Gastroesophageal sphincter (tissue), 4 donors: ENCODE measurements at regions not wholly inside any gene's neighbourhood (a gene's known extent, or its start where the extent isn't known, plus 50 kb on each side); places are given as distances from the start of the nearest gene placed in this dataset.

Source experiments
- ATAC-seq: fragments of 150-250 bp; one replicate; pipeline ENCODE4 v1.9.1; 2016; ENCODE audit warnings: mild to moderate bottlenecking, moderate library complexity
- H3K27ac ChIP-seq, 4 donors: fragments of 200-600 bp; sonication (generic) in 3 of 4; 1 replicate in 3 of 4; 2 replicates in 1 of 4; pipeline ENCODE4 v1.5.1; 2016 to 2019
- H3K27me3 ChIP-seq: fragments of 200-600 bp; sonication (generic); one replicate; pipeline ENCODE4 v1.5.1; 2019
- H3K36me3 ChIP-seq, 2 donors: fragments of 200-600 bp; sonication (generic); one replicate each; pipeline ENCODE4 v1.5.1; 2019; ENCODE audit warnings: control low read depth in 1 of 2
- H3K4me1 ChIP-seq, 3 donors: fragments of 200-600 bp; sonication (generic); 1 replicate in 2 of 3; 2 replicates in 1 of 3; pipeline ENCODE4 v1.5.1; 2016 to 2019; ENCODE audit warnings: control low read depth in 2 of 3
- H3K4me3 ChIP-seq, 2 donors: fragments of 200-600 bp; sonication (generic); one replicate each; pipeline ENCODE4 v1.5.1; 2019; ENCODE audit warnings: mild to moderate bottlenecking in 1 of 2, moderate library complexity in 1 of 2
- H3K9me3 ChIP-seq, 3 donors: fragments of 200-600 bp; sonication (generic); one replicate each; pipeline ENCODE4 v1.5.1; 2017 to 2019; ENCODE audit warnings: control low read depth in 2 of 3
- EP300 ChIP-seq: sonication (generic); formaldehyde crosslinking; IDR thresholded peaks from one replicate; pipeline ENCODE4 v1.6.1; 2017; ENCODE audit warnings: antibody characterized with exemption, mild to moderate bottlenecking
- POLR2A ChIP-seq, 2 donors: fragments of 450-650 bp; IDR thresholded peaks; one replicate each; pipeline ENCODE4 v1.6.1; 2017; ENCODE audit warnings: antibody characterized with exemption in 2 of 2, mild to moderate bottlenecking in 2 of 2, moderate library complexity in 1 of 2
- POLR2AphosphoS5 ChIP-seq: sonication (generic); formaldehyde crosslinking; IDR thresholded peaks from one replicate; pipeline ENCODE4 v1.6.1; 2017; ENCODE audit warnings: antibody characterized with exemption
- WGBS, 2 donors: methylation state at CpG; one replicate each; pipeline ENCODE4 v1.1.5; 2018; ENCODE audit warnings: low coverage in 1 of 2; 5-methylcytosine and 5-hydroxymethylcytosine counted together
- TF ChIP-seq, protein P1 (sequence below), 4 experiments: fragments of 200-600 bp in 2 of 4; fragments of 450-650 bp in 2 of 4; sonication (generic) in 1 of 4; IDR thresholded peaks; one replicate each; pipeline ENCODE4 v1.5.1; 2017 to 2019; ENCODE audit warnings: antibody characterized with exemption in 4 of 4, mild to moderate bottlenecking in 2 of 4, moderate library complexity in 2 of 4

DNA sequence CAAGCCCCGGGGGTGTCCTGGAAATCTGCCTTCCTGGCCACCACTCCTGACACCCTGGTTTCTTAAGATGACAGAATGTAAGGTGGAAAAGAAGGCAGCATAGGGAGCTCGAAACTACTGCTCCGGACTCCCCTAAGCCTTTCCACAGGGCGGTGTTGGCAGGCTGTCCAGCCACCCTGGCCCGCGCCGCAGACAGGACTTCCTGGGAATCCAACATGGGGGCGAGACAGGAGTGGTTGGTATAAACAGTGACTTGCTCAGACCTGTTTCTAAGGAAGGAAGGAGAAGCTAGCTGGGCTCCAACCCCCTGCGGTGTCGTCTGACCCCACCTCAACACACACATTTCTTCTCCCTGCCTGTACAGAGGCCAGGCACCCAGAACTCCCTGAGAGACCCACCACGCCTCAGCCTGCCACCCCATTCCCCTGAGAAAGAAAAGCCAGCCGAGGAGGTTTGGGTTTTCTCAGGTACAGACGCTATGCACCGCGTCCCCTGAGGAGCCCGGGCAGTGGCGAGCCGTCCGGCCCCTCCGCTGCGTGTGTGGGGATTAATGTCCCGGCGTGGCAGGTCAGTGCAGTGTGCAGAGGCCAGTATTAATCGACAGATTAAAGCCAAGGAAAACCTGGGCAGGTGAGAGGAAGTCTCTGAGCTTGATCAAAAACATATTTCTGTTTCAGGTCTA lies 349.6 kb upstream of the MKI67 start:
- 80 to 87% methylated on average over 5 to 19 of the region's 24 CpGs for WGBS, 2 donors

DNA sequence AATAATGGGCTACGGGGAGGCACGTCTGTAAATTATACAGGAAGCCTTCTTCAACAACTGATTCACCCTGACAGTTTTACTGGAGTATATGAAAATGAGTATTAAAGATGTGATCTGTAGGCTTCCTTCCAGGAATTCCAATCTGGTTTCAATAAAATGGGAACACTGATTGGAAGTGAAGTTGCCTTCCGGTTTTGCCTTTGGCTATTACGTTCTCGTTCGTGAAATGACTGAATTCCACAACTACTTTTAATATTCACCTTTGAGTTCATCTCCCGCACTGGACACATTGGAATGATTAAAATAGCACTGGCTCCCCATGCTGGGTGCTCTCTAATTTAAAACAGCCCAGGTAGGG lies 350.1 kb upstream of the MKI67 start:
- 80 to 89% methylated on average over 7 of the region's 7 CpGs for WGBS, 2 donors
- Histone ChIP-seq H3K4me1 (no peaks in the 10 kb centered on the region), H3K9me3 (no peaks in the 10 kb centered on the region), H3K27me3 (peaks cover 50% of the 10 kb centered on the region), H3K36me3 (no peaks in the 10 kb centered on the region), H3K27ac (no peak overlapping the region), H3K4me3 (no peak overlapping the region)
- TF ChIP-seq POLR2A (IDR thresholded peaks at IDR 0.05) (no peak), POLR2AphosphoS5 (no peak)
- no peak for ATAC-seq

More for the DNA sequence above, 349.6 kb upstream of the MKI67 start:
- no peak overlapping the region for H3K27ac ChIP-seq
- H3K9me3 ChIP-seq, result no peaks in the 10 kb centered on the region
- ATAC-seq, result no peak
- H3K4me1 ChIP-seq, result no peaks in the 10 kb centered on the region
- no peak overlapping the region for H3K4me3 ChIP-seq
- peaks cover 55% of the 10 kb centered on the region for H3K27me3 ChIP-seq
- no peak for TF ChIP-seq POLR2AphosphoS5
- TF ChIP-seq, protein P1, sequence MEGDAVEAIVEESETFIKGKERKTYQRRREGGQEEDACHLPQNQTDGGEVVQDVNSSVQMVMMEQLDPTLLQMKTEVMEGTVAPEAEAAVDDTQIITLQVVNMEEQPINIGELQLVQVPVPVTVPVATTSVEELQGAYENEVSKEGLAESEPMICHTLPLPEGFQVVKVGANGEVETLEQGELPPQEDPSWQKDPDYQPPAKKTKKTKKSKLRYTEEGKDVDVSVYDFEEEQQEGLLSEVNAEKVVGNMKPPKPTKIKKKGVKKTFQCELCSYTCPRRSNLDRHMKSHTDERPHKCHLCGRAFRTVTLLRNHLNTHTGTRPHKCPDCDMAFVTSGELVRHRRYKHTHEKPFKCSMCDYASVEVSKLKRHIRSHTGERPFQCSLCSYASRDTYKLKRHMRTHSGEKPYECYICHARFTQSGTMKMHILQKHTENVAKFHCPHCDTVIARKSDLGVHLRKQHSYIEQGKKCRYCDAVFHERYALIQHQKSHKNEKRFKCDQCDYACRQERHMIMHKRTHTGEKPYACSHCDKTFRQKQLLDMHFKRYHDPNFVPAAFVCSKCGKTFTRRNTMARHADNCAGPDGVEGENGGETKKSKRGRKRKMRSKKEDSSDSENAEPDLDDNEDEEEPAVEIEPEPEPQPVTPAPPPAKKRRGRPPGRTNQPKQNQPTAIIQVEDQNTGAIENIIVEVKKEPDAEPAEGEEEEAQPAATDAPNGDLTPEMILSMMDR (IDR thresholded peaks at IDR 0.05), result no peak
- TF ChIP-seq EP300, result no peak
- no peak for TF ChIP-seq POLR2A (IDR thresholded peaks at IDR 0.05)
- no peaks in the 10 kb centered on the region for H3K36me3 ChIP-seq

DNA sequence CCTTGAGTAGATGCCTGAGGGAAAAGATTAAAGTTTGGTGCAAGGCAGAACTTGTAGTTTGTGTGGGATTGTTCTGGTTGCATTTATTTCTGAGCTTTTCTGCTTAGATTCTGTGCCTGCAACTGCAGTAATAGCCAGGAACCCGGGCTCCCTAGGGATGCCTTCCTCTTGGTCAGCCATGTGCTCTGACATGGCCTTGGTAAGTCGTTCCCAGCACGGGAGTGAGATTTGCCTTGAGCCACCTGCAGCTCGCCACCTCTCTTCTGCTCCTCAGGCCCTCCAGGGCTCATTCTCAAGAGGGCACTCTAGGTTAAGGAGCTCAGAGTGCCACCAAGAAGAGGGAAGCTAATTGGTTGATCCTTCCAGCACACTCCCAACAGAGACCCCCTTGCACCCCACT lies 350.6 kb upstream of the MKI67 start:
- no peak for ATAC-seq
- Histone ChIP-seq H3K9me3 (no peaks in the 10 kb centered on the region), H3K4me1 (no peaks in the 10 kb centered on the region), H3K4me3 (no peak overlapping the region), H3K27ac (no peak overlapping the region), H3K27me3 (peaks cover 49% of the 10 kb centered on the region), H3K36me3 (no peaks in the 10 kb centered on the region)
- WGBS, 2 donors, result 58 to 60% methylated on average over 1 to 3 of the region's 4 CpGs
- TF ChIP-seq POLR2AphosphoS5, result no peak
- TF ChIP-seq, protein P1 (IDR thresholded peaks at IDR 0.05), result no peak
- no peak for TF ChIP-seq EP300
- no peak for TF ChIP-seq POLR2A (IDR thresholded peaks at IDR 0.05)

DNA sequence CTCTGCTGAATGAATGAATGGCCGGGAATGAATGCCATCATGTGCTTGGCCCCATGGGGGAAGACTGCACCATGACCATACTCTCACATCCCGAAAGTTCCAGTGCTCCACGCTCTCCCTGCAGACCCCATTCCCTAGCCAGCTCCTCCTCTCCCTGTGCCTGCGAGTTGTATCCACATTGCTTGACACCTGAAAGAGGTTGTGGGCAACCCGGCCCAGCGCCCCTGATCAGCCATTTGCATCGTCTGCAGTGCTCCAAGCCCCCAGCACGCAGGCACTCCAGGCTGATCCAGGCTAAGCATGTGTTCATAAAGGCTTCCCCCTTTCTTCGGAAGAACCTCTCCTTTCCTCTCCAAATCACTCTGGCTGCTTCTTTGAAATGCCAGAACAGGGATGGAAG lies 354.4 kb upstream of the MKI67 start:
- no peaks in the 10 kb centered on the region for H3K36me3 ChIP-seq
- no peak for ATAC-seq
- no peak overlapping the region for H3K27ac ChIP-seq
- H3K4me3 ChIP-seq, result no peak overlapping the region
- no peaks in the 10 kb centered on the region for H3K4me1 ChIP-seq
- 71% methylated on average over 6 of the region's 9 CpGs; no CpG with 5 or more reads in 1 of the 2 donors for WGBS, 2 donors
- no peaks in the 10 kb centered on the region for H3K9me3 ChIP-seq
- TF ChIP-seq POLR2AphosphoS5, result no peak
- H3K27me3 ChIP-seq, result peaks cover 21% of the 10 kb centered on the region

DNA sequence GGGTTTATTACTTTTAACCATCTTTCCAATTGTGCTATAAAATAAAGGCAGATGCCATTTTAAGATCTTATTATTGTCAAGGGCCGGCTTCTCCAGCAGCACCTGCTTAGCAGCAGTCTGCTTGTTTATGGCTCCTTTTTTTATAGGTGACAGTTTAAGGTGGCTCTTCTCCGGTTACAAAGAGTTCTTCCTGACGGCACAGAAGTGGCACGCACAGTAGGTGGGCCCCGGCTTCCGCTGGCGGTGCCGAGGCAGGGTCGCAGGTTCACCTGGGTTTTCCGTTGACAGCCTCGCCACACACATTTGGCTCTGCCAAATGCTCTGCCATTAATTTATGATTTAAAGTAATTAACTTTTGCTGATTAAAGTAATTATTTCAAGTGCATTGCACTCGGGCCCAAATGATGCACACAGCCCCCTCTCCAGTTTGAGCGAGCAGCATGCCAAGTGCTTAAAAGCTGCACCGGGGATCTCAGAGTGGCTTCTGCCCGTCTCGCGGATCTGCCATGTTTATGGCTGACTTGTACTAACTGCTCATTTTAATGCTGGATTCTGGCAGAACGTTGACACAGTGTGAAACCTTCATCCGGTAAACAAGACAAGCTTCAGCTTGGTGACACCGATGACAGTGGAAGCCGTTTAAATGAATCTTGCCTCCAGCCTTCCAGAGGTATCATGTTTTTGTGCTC lies 355.1 kb upstream of the MKI67 start:
- Histone ChIP-seq H3K4me3 (no peak overlapping the region), H3K9me3 (no peaks in the 10 kb centered on the region), H3K27ac (no peak overlapping the region), H3K36me3 (no peaks in the 10 kb centered on the region), H3K27me3 (peaks cover 20% of the 10 kb centered on the region), H3K4me1 (no peaks in the 10 kb centered on the region)
- TF ChIP-seq EP300 (no peak), POLR2A (IDR thresholded peaks at IDR 0.05) (no peak), POLR2AphosphoS5 (no peak)
- TF ChIP-seq, protein P1 (IDR thresholded peaks at IDR 0.05), result no peak
- no peak for ATAC-seq
- WGBS, 2 donors, result 62 to 65% methylated on average over 14 to 21 of the region's 21 CpGs

DNA sequence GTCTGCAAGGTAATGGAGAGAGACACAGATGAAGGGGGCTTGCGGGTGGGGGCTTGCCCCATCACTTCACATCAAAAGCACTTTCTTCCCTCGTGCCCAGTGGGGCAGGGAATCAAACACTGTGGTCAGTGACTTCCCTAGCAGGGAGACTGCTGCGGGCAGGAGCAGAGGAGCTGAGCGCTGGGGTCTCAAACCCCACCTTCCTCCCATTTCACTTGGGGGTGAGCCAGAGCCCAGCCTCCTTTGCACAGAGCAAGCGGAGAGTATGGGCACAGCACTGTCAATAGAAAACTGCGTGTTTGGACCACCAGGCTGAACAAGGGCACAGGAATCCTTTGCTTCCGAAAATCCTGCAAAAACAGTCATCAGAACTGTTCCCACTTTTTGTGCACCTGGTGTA lies 355.8 kb upstream of the MKI67 start:
- no peaks in the 10 kb centered on the region for H3K9me3 ChIP-seq
- no peak overlapping the region for H3K27ac ChIP-seq
- peaks cover 20% of the 10 kb centered on the region for H3K27me3 ChIP-seq
- no peak overlapping the region for H3K4me3 ChIP-seq
- no peaks in the 10 kb centered on the region for H3K36me3 ChIP-seq
- TF ChIP-seq POLR2AphosphoS5 (no peak), POLR2A (IDR thresholded peaks at IDR 0.05) (no peak), EP300 (no peak)
- TF ChIP-seq, protein P1 (IDR thresholded peaks at IDR 0.05), result no peak
- no peaks in the 10 kb centered on the region for H3K4me1 ChIP-seq
- WGBS, 2 donors, result 80% methylated on average over 1 of the region's 7 CpGs; no CpG with 5 or more reads in 1 of the 2 donors
- ATAC-seq, result no peak
